Adrenal gland (tissue), 9 donors: ENCODE measurements at regions not wholly inside any gene's neighbourhood (a gene's known extent, or its start where the extent isn't known, plus 50 kb on each side); places are given as distances from the start of the nearest gene placed in this dataset.

Experiments
- DNase-seq, 7 donors: peaks; one replicate each; pipeline ENCODE4 v3.0.0-alpha.2; 2019 to 2020
- H3K27ac ChIP-seq, 5 donors: fragments of 200-600 bp; sonication (generic) in 4 of 5; 1 replicate in 3 of 5; 2 replicates in 2 of 5; pipeline versions ENCODE4 v1.5.1 to v1.8.0; 2016 to 2020; ENCODE audit warnings: mild to moderate bottlenecking in 1 of 5
- H3K27me3 ChIP-seq: fragments of 200-600 bp; 2 replicates; pipeline ENCODE4 v1.8.0; 2021
- H3K36me3 ChIP-seq, 2 donors: fragments of 200-600 bp; replicated peaks in 1 of 2; 1 replicate in 1 of 2; 2 replicates in 1 of 2; pipeline versions ENCODE4 v1.5.1 to v1.8.0; 2018 to 2022
- H3K4me1 ChIP-seq, 2 donors: fragments of 200-600 bp; replicated peaks in 1 of 2; 1 replicate in 1 of 2; 2 replicates in 1 of 2; pipeline versions ENCODE4 v1.5.1 to v1.8.0; 2018 to 2021
- H3K4me3 ChIP-seq, 4 donors: fragments of 200-600 bp; sonication (generic) in 3 of 4; one replicate each; pipeline ENCODE4 v1.5.1; 2016 to 2018
- H3K9me3 ChIP-seq, 3 donors: fragments of 200-600 bp; sonication (generic) in 1 of 3; replicated peaks in 1 of 3; 1 replicate in 2 of 3; 2 replicates in 1 of 3; pipeline versions ENCODE4 v1.5.1 to v1.8.0; 2016 to 2021
- POLR2A ChIP-seq, 2 donors: fragments of 450-650 bp; IDR thresholded peaks; one replicate each; pipeline ENCODE4 v1.6.1; 2017; ENCODE audit warnings: antibody characterized with exemption in 2 of 2, mild to moderate bottlenecking in 2 of 2, moderate library complexity in 1 of 2
- WGBS, 4 donors: extraction: QIAGEN DNeasy Blood & Tissue Kit in 2 of 4; methylation state at CpG; one replicate each; pipeline versions ENCODE4 v1.1.5 to v1.1.7; 2013 to 2017; 5-methylcytosine and 5-hydroxymethylcytosine counted together
- intact Hi-C, 2 donors: fragments of 100-400 bp; cut with DNase I; formaldehyde crosslinking; loops; one replicate each; pipeline versions ENCODE4 v1.14.1 to v1.15.0; 2022 to 2023
- TF ChIP-seq, protein P1 (sequence below), 6 experiments: fragments of 450-650 bp in 4 of 6; fragments of 200-600 bp in 2 of 6; sonication (generic) in 1 of 6; IDR thresholded peaks; 1 replicate in 5 of 6; 2 replicates in 1 of 6; pipeline versions ENCODE4 v1.5.1 to v1.8.0; 2016 to 2021; ENCODE audit warnings: antibody characterized with exemption in 6 of 6, mild to moderate bottlenecking in 2 of 6, moderate library complexity in 1 of 6
- donor health status: healthy with polysubstance abuse.
- donor health status: Bipolar disorder and iron deficiency.
- donor health status: DM: yes; HTN: yes; CAD: no.
- donor health status: DM: no; HTN: no; CAD: no.
- donor health status: DM: no; HTN: no; CAD: no.

DNA sequence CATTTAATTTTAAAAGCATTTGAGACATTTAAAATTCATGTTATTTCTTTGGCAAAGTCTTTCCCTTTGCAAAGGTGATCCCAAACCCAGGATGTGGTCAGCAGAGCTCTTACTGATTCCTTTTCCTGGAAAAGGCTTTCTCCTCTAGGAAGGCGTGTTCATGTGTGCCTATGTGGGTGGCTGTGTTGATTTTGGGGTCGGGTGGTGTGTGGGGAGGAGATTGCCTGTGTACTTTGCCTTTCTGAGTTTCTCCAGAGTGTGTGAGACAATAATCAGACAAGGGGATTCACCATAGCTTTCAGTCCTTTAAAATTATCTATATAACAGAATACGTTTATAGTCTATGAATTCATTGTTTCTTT lies 173.2 kb downstream of the SOCS6 start:
- 46 to 56% (median 50%) methylated on average over 3 of the region's 3 CpGs for WGBS, 4 donors
- no peaks in the 10 kb centered on the region for H3K9me3 ChIP-seq
- intact Hi-C loops = no loop called here
- H3K4me3 ChIP-seq = no peak overlapping the region
- no peak overlapping the region for H3K27ac ChIP-seq
- H3K36me3 ChIP-seq = no peaks in the 10 kb centered on the region
- TF ChIP-seq, protein P1, sequence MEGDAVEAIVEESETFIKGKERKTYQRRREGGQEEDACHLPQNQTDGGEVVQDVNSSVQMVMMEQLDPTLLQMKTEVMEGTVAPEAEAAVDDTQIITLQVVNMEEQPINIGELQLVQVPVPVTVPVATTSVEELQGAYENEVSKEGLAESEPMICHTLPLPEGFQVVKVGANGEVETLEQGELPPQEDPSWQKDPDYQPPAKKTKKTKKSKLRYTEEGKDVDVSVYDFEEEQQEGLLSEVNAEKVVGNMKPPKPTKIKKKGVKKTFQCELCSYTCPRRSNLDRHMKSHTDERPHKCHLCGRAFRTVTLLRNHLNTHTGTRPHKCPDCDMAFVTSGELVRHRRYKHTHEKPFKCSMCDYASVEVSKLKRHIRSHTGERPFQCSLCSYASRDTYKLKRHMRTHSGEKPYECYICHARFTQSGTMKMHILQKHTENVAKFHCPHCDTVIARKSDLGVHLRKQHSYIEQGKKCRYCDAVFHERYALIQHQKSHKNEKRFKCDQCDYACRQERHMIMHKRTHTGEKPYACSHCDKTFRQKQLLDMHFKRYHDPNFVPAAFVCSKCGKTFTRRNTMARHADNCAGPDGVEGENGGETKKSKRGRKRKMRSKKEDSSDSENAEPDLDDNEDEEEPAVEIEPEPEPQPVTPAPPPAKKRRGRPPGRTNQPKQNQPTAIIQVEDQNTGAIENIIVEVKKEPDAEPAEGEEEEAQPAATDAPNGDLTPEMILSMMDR (IDR thresholded peaks at IDR 0.05) = no peak
- no peak for TF ChIP-seq POLR2A (IDR thresholded peaks at IDR 0.05)
- DNase-seq = no peak
- no peaks in the 10 kb centered on the region for H3K27me3 ChIP-seq
- H3K4me1 ChIP-seq = peaks cover 0 to 8% of the 10 kb centered on the region in 2 donors

DNA sequence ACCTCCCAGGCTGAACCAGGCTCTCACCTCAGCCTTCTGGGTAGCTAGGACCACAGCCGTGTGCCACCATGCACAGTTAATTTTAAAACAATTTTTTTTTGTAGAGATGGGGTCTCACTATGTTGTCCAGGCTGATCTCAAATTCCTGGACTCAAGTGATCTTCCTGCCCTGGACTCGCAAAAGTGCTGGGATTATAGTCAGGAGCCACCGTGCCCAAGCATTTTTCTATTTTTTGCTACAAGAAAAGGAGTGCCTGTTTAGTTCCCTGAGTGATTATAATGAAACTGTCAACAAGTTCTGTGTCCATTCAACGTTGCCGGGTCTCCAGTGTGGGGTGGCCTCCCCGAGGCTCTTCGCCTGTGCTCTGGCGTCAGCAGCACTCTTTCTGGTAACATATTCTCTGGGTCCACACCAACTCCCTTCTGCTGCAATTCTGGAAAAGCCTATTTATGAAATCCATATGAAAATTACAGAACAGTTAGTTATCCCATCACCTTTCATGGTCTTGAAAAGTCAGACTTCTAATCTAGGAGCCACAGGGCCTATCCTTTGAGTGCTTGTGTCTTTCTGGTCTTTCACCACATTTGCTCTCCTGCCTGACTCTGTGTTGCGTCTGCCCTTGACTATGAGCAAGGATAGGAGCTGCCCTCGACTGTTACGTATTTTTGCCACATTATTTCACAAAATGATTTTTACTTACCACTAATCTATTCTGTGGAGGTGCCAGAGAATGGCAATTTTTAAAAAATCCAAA lies 172.7 kb downstream of the SOCS6 start:
- Histone ChIP-seq H3K9me3 (no peaks in the 10 kb centered on the region), H3K27me3 (no peaks in the 10 kb centered on the region), H3K4me3 (no peak overlapping the region), H3K36me3 (no peaks in the 10 kb centered on the region), H3K27ac (no peak overlapping the region), H3K4me1 (peaks cover 0 to 8% of the 10 kb centered on the region in 2 donors)
- intact Hi-C loops = no loop called here
- no peak for DNase-seq
- WGBS, 4 donors = 81 to 90% (median 85%) methylated on average over 11 of the region's 11 CpGs
- TF ChIP-seq, protein P1 (IDR thresholded peaks at IDR 0.05) = no peak
- TF ChIP-seq POLR2A (IDR thresholded peaks at IDR 0.05) = no peak

DNA sequence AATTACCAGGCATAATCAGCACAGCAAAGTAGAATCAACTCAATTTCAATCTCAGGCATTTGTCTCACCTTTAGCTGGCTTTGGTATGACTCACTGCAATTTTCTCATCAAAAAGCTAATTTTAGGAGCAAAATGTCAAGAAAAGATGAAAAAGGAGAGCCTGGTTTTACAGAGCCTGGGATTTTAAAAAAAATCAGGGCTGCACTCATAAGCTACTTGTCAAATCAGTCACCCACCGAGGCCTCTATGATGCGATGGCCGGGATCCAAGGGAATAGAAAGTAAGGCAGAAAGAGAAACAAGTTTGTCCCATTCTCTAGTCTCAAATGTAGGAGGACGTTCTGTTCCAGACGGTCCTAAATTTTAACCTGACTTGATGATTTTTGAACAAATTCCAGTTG lies 170.9 kb downstream of the SOCS6 start:
- Histone ChIP-seq H3K4me3 (no peak overlapping the region), H3K27ac (no peak overlapping the region), H3K9me3 (no peaks in the 10 kb centered on the region), H3K27me3 (no peaks in the 10 kb centered on the region), H3K36me3 (no peaks in the 10 kb centered on the region), H3K4me1 (peaks cover 0 to 7% of the 10 kb centered on the region in 2 donors)
- TF ChIP-seq, protein P1 (IDR thresholded peaks at IDR 0.05) = no peak
- no peak for TF ChIP-seq POLR2A (IDR thresholded peaks at IDR 0.05)
- DNase-seq = no peak
- intact Hi-C loops = no loop called here
- WGBS, 4 donors = 42 to 63% (median 53%) methylated on average over 5 of the region's 5 CpGs

GRCh38 chr18:70459251-70459650 lies 170.4 kb downstream of the SOCS6 start:
- Histone ChIP-seq H3K9me3 (no peaks in the 10 kb centered on the region), H3K4me3 (no peak overlapping the region), H3K36me3 (no peaks in the 10 kb centered on the region), H3K4me1 (peaks cover 0 to 3% of the 10 kb centered on the region in 2 donors), H3K27me3 (no peaks in the 10 kb centered on the region), H3K27ac (no peak overlapping the region)
- intact Hi-C loops = no loop called here
- TF ChIP-seq POLR2A (IDR thresholded peaks at IDR 0.05) = no peak
- TF ChIP-seq, protein P1 (IDR thresholded peaks at IDR 0.05) = no peak
- 69 to 86% (median 74%) methylated on average over 4 of the region's 4 CpGs for WGBS, 4 donors
- DNase-seq = no peak
